ENCODE measurements at regions not wholly inside any gene's neighbourhood (a gene's known extent, or its start where the extent isn't known, plus 50 kb on each side); places are given as distances from the start of the nearest gene placed in this dataset.

- TF ChIP-seq CTCF (IDR thresholded peaks at IDR 0.05; ENCODE audit: low read length) (no peak), EZH2phosphoT487 (IDR thresholded peaks at IDR 0.05; ENCODE audit: low read length) (no peak)
These were observed 200.2 kb downstream of the TRIM36 start for GRCh38 chr5:114969482-114969881.
